Muscle of arm (tissue), 1 donor: ENCODE measurements at regions not wholly inside any gene's neighbourhood (a gene's known extent, or its start where the extent isn't known, plus 50 kb on each side); places are given as distances from the start of the nearest gene placed in this dataset.
A peak's percentile ranks its signal among the peaks of the same experiment; 100 is the strongest.

Experiments used
- DNase-seq: peaks from one replicate; pipeline ENCODE4 v3.0.0-alpha.2; 2013

DNA sequence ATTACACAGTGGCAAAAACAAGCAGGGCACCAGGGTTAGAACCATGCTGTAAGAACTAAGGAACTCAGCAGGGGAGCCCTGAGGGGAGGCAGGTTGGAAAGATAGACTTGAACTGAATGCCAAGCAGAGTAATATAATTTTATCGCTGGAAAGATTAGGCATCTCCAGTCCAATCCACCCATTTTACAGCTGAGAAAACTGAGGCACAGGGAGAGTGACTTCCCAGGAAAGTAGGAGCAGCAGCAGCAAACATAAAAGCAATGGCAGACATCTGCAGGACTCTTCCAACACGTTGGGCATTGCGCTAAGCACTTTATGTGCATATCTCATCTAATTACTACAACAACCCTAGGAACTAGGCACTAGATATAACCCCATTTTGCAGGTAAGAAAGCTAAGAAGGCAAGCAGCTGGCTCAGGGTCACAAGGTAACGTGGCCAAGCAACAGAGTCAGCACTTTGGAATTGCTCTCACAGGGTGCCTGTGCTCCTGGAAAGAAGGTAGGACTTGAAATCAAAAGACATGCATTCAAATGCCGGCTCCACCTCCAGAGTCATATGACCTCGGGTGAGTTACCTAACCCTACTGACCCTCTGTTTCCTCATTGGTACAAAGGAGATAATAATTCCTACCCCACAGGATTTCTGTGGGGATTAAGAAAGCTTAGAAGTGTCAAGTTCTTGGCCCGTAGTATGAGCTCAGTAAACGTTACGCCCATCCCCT is 215.3 kb downstream of the BARX2 start:
- DNase-seq: no peak

- no peak for DNase-seq
Measured at GRCh38 chr11:129591527-129591926, 215.9 kb downstream of the BARX2 start.

- DNase-seq: no peak
Measured at GRCh38 chr11:129592191-129592590, 216.5 kb downstream of the BARX2 start.

- DNase-seq: no peak
Measured at GRCh38 chr11:129593098-129593497, 217.4 kb downstream of the BARX2 start.

GRCh38 chr11:129595038-129595962 is 219.7 kb downstream of the BARX2 start:
- peak; percentile 14 for DNase-seq

DNA sequence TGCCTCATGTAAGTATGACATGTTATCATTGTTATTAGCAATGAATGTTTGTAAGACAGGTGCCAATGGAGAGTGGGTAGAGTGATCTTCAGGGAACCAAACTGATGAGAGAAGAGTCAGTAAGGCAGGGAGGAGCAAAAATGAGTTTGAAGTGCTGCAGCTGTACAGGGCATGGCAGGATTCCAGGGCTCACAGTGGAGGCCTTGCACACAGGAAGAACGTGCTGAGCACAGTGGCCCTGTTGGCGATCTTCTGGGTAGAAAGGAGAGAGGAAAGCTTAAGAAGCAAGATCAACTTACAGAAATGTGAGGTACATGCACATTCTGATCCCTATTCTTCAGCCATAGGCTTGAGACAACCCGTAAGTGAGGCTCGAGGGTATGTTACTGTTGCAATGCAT is 219.3 kb upstream of the TMEM45B start:
- no peak for DNase-seq

- no peak for DNase-seq
Measured at GRCh38 chr11:129598378-129598777, 217.3 kb upstream of the TMEM45B start.

DNA sequence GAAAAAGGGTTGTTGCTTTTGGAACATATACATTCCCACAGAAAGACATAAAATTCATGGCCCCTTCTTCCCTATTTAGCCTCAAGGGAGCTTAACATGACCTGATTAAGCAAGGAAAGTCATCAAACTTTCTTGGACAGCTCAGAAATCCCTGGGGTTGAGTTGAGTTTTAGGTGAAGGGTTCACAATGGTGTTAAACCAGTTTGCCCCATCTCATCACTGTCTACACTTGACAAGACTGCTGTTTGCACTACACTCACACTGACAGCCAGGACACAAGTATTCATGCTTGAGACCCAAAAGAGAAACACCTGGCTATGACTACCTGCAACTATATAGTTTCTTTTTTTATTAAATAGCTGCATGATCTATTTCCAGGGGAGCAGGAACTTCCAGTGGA is 209.8 kb upstream of the TMEM45B start:
- no peak for DNase-seq

- no peak for DNase-seq
Measured at GRCh38 chr11:129608711-129609110, 206.9 kb upstream of the TMEM45B start.

GRCh38 chr11:129610125-129610524 is 205.5 kb upstream of the TMEM45B start:
- no peak for DNase-seq

- no peak for DNase-seq
Measured at GRCh38 chr11:129610545-129610944, 205.1 kb upstream of the TMEM45B start.

DNA sequence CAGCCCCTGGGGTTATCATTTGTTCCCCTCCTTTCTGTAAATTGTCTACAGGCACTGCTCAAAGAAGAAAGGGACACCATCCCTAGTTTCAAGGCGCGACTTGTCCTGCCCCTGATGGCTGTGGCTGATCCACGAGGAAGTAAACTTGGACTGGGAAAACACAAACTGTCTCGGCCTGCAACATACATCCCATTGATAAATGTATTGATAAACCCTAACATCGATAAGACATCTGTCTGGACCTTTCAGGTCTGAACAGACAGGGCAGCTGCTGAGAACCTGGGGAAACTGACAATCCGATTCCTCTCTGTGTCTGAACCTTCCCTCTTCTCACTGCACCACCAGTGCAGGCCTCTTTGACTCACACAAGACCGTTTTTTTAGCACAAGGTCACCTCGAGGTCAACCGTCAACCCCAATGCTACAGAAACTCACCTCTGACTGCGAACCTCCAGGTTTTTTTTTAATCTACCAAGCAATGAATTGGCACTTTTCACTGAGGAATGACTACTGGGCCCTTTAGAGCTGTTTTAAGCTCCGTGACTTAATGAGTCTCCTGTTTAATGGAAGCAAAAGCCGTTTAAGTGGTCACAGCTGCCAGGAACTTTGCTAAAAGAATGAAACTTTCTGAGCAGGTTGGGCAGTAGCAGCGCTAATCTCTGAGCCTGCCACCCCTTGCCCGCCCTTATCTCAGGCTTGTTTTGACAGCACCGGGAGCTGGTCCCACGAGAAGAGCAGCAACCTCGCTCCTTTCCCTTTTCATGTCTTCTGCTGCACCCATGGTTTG is 203.8 kb upstream of the TMEM45B start:
- DNase-seq: no peak

- DNase-seq: no peak
Measured at GRCh38 chr11:129612447-129612961, 203.1 kb upstream of the TMEM45B start.

GRCh38 chr11:129613071-129613470 is 202.6 kb upstream of the TMEM45B start:
- no peak for DNase-seq

GRCh38 chr11:129614256-129614944 is 201.2 kb upstream of the TMEM45B start:
- DNase-seq: no peak

GRCh38 chr11:129618046-129618569 is 197.5 kb upstream of the TMEM45B start:
- DNase-seq: no peak

GRCh38 chr11:129620237-129621104 is 195.2 kb upstream of the TMEM45B start:
- DNase-seq: no peak

DNA sequence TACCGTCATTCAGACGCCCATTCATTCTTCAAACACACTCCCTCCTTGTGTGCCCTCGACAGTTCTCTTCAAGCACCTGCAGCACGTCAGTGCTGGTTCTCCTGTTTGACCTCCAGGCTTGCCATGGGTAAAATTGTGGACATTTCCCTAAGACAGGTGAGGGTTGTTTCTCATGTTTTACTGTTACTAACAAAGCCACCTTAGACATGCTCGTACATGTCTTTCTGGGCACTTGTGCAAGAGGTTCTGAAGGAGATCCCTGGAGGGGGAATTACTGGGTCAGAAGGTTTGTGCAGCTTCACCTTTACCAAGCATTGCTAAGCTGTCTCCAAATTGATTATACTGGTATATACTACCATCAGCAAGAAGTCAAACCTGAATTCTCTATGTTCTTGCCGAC is 189.7 kb upstream of the TMEM45B start:
- no peak for DNase-seq

GRCh38 chr11:129631201-129631600 is 184.4 kb upstream of the TMEM45B start:
- DNase-seq: no peak

DNA sequence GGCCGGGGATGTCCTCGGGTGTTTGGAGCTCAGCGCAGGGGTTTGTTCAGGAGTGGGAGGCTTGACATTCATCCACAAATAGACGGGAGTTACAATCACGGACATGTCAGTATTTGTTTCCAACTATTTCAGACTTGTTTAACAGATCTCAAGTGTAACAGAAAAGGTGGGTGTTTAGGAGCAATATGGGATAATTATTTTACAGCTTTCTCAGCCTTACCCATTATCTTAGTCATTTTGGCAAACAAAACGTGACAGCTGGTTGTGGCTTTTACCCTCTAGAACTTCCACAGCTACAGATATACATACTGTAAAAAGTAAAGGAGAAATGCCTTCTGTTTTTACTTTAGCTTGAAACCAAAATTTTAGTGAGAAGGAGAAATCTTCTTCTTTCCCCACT is 178.7 kb upstream of the TMEM45B start:
- DNase-seq: no peak
